ENCODE measurements at regions not wholly inside any gene's neighbourhood (a gene's known extent, or its start where the extent isn't known, plus 50 kb on each side); places are given as distances from the start of the nearest gene placed in this dataset.

DNA sequence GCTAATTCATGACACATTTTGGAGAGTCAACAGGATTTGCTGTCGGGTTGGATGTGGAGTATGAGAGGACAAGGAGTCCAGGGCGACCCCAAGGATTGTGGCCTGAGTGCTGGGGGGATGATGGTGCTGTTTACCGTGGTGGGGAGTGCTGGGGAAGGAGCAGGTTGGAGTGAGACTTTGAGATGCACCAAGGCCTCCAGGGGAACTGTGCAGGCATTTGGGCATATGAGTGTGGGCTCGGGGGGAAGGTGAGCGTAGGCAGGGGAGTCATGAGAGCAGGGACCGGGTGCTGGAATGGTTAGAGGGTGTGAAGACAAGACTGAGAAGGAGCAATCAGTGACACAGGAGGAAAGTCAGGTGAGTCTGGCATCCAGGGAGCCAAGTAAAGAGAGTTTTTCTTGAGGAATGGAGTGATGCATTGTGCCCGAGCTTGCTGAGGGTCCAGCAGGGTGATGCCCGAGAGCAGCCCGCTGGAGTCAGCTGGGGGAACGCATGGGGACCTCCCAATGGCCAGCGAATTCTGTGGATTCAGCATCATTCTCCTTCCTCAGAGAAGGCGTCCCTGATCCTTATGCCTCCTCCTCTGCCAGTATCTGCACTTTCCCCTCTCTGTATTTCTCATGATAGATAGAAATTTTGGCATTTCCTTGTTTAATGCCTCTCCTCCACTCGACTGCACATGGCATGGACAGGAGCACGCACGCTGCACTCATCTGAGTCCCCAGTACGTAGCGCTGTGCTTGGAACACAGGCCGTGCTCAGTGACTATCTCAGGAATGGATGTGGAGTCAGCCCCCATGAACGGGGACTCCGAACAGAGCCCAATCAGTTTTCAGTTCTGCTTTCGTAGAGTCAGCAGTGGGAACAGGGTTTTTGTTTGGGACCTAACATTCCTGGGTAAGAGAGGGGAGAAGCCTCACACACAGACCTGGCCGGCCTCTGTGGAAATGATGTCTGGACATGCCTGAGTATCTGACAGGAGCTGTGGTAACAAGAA, 52.1 kb upstream of the ETV3 start:
- Histone ChIP-seq H3K4me1 (no peaks in the 10 kb centered on the region), H3K27ac (no peak overlapping the region), H3K9me3 (no peaks in the 10 kb centered on the region), H3K4me3 (no peak overlapping the region), H3K36me3 (no peaks in the 10 kb centered on the region), H3K27me3 (peaks cover 0 to 13% of the 10 kb centered on the region in 2 donors)
- TF ChIP-seq POLR2A (IDR thresholded peaks at IDR 0.05) = no peak
- TF ChIP-seq, protein P1, sequence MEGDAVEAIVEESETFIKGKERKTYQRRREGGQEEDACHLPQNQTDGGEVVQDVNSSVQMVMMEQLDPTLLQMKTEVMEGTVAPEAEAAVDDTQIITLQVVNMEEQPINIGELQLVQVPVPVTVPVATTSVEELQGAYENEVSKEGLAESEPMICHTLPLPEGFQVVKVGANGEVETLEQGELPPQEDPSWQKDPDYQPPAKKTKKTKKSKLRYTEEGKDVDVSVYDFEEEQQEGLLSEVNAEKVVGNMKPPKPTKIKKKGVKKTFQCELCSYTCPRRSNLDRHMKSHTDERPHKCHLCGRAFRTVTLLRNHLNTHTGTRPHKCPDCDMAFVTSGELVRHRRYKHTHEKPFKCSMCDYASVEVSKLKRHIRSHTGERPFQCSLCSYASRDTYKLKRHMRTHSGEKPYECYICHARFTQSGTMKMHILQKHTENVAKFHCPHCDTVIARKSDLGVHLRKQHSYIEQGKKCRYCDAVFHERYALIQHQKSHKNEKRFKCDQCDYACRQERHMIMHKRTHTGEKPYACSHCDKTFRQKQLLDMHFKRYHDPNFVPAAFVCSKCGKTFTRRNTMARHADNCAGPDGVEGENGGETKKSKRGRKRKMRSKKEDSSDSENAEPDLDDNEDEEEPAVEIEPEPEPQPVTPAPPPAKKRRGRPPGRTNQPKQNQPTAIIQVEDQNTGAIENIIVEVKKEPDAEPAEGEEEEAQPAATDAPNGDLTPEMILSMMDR (IDR thresholded peaks at IDR 0.05) = no peak
- no peak for TF ChIP-seq POLR2AphosphoS5 (IDR thresholded peaks at IDR 0.05)
- DNase-seq (ENCODE audit: low spot score in 2 of 2) = no peak
- intact Hi-C loops (cut with DNase I; ENCODE audit: low total_unique reads) = loop anchor here (10.0 kb wide), 1 partner anchor 305 kb away; no protein-coding TSS in a partner anchor

DNA sequence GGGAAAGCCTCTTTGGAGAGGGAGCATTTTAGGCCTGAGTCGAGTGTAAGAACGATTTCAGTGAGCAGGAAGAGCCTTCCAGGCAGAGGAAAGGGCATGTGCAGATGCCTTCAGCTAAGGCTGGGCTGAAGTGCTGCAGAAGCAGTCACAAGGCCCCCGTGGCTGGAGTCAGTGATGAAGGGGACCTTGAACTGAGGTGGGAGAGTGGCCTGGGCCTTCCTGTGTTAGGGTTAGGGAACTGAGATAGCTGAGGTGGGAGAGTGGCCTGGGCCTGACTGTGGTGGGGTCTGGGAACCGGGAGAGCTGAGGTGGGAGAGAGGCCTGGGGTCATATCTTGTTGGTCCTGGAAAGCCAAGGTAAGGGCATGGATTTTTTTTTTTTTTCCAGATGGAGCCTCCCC, 50.9 kb upstream of the ETV3 start:
- H3K4me1 ChIP-seq = no peaks in the 10 kb centered on the region
- no peak overlapping the region for H3K27ac ChIP-seq
- no peak for DNase-seq (ENCODE audit: low spot score in 2 of 2)
- no peak overlapping the region for H3K4me3 ChIP-seq
- intact Hi-C loops (cut with DNase I; ENCODE audit: low total_unique reads) = loop anchor here (10.0 kb wide), 1 partner anchor 306 kb away; no protein-coding TSS in a partner anchor
- H3K27me3 ChIP-seq = peaks cover 0 to 4% of the 10 kb centered on the region in 2 donors
- TF ChIP-seq POLR2A (IDR thresholded peaks at IDR 0.05) (no peak), POLR2AphosphoS5 (IDR thresholded peaks at IDR 0.05) (no peak)
- TF ChIP-seq, protein P1 (IDR thresholded peaks at IDR 0.05) = no peak
- H3K36me3 ChIP-seq = no peaks in the 10 kb centered on the region
- H3K9me3 ChIP-seq = no peaks in the 10 kb centered on the region

All from breast epithelium (tissue), 4 donors.